GM11168 (cell line): ENCODE measurements at regions not wholly inside any gene's neighbourhood (a gene's known extent, or its start where the extent isn't known, plus 50 kb on each side); places are given as distances from the start of the nearest gene placed in this dataset.

ENCODE experiments used
- in situ Hi-C: fragments of 300-500 bp; cut with MboI; formaldehyde crosslinking; loops from one replicate; pipeline ENCODE4 v1.12.0; 2022; ENCODE audit warnings: low sequenced_read_pairs; ENCODE audit not compliant: unreplicated experiment

DNA sequence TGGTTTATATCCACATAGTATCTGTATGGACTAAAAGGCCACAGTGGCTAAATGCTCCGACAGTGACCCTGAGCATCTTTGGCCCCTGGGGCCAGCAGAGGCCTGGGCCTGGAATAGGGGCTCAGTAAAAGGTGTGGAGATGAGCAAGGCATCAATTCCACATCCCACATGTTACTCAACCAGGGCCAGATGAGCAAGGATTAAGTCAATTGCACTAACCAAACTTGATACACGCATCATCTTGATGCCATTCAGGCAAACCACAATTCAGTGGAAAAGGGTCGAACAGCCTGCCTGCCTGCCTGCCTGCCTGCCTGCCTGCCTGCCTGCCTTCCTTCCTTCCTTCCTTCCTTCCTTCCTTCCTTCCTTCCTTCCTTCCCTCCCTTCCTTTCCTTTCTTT lies 53.5 kb upstream of the DNAJA2 start:
- in situ Hi-C loops, result loop anchor here (25.0 kb wide), 1 partner anchor 1135 kb away; the partner anchor contains the start of gene ABCC12

- in situ Hi-C loops, result loop anchor here (25.0 kb wide), 1 partner anchor 1136 kb away; the partner anchor contains the start of gene ABCC12
These were observed 53.0 kb upstream of the DNAJA2 start for GRCh38 chr16:47026492-47026891.

DNA sequence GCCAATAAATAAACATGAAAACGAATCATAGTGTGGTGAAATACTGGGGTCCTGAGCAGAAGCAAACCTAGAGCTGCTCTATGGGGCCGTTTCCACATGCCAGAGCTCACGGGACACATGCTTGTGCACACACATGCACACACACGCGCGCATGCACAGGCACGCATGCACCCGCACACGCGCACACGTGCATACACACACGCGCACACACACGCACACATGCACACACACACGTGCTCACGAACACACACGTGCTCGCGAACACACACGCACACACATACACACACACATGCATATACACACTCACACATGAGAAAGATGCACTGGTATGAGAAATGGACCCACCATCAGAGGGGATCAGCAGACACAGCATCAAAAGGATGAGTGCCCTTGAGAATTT lies 52.2 kb upstream of the DNAJA2 start:
- in situ Hi-C loops, result loop anchor here (25.0 kb wide), 1 partner anchor 1137 kb away; the partner anchor contains the start of gene ABCC12
